HepG2 (cell line): ENCODE measurements at regions not wholly inside any gene's neighbourhood (a gene's known extent, or its start where the extent isn't known, plus 50 kb on each side); places are given as distances from the start of the nearest gene placed in this dataset.

Experiments
- DR1 ChIP-seq: sonication (generic); formaldehyde crosslinking; IDR thresholded peaks from 2 replicates; pipeline ENCODE4 v1.8.0; 2021; ENCODE audit warnings: mild to moderate bottlenecking, missing genetic modification reagents, inconsistent platforms
- KAT7 ChIP-seq: IDR thresholded peaks from 2 replicates; pipeline ENCODE4 v1.6.1; 2018; ENCODE audit warnings: borderline replicate concordance, missing compliant biosample characterization
- KIAA2018 ChIP-seq: sonication (generic); formaldehyde crosslinking; IDR thresholded peaks from 2 replicates; pipeline ENCODE4 v1.5.0; 2020; ENCODE audit warnings: mild to moderate bottlenecking, missing genetic modification reagents, borderline replicate concordance
- NR2F1 ChIP-seq, 2 experiments: fragments of 450-650 bp in 1 of 2; formaldehyde crosslinking in 1 of 2; IDR thresholded peaks; 2 replicates each; pipeline versions ENCODE4 v1.5.0 to v1.6.1; 2016 to 2020; ENCODE audit warnings: mild to moderate bottlenecking in 1 of 2, missing compliant biosample characterization in 1 of 2, missing genetic modification reagents in 1 of 2, moderate library complexity in 1 of 2
- PAWR ChIP-seq: sonication (generic); formaldehyde crosslinking; IDR thresholded peaks from 2 replicates; pipeline ENCODE4 v1.4.0; 2020; ENCODE audit warnings: missing genetic modification reagents, mild to moderate bottlenecking, borderline replicate concordance
- RFX3 ChIP-seq: IDR thresholded peaks from 2 replicates; pipeline ENCODE4 v1.6.1; 2016; ENCODE audit warnings: missing biosample characterization, missing genetic modification reagents
- SAP130 ChIP-seq: IDR thresholded peaks from 2 replicates; pipeline ENCODE4 v1.6.1; 2016; ENCODE audit warnings: low read depth
- SSRP1 ChIP-seq: IDR thresholded peaks from 2 replicates; pipeline ENCODE4 v1.6.1; 2016; ENCODE audit warnings: control low read depth
- THAP8 ChIP-seq: sonication (generic); formaldehyde crosslinking; IDR thresholded peaks from 2 replicates; pipeline ENCODE4 v1.5.1; 2020; ENCODE audit warnings: missing genetic modification reagents, mild to moderate bottlenecking, borderline replicate concordance
- ZNF609 ChIP-seq: sonication (generic); formaldehyde crosslinking; IDR thresholded peaks from 2 replicates; pipeline ENCODE4 v1.4.0; 2020; ENCODE audit warnings: mild to moderate bottlenecking, missing genetic modification reagents, borderline replicate concordance
- ZNF737 ChIP-seq: sonication (generic); formaldehyde crosslinking; IDR thresholded peaks from 2 replicates; pipeline ENCODE4 v1.5.0; 2020; ENCODE audit warnings: missing genetic modification reagents, mild to moderate bottlenecking, borderline replicate concordance
- ZNF891 ChIP-seq: sonication (generic); formaldehyde crosslinking; IDR thresholded peaks from 2 replicates; pipeline ENCODE4 v1.5.0; 2020; ENCODE audit warnings: mild to moderate bottlenecking, missing genetic modification reagents
- TF ChIP-seq, protein P1 (sequence below): sonication (generic); formaldehyde crosslinking; conservative IDR thresholded peaks from 2 replicates; pipeline ENCODE4 v1.8.0; 2022; ENCODE audit warnings: low read depth, missing genetic modification reagents
- TF ChIP-seq, protein P2 (sequence below): sonication (generic); formaldehyde crosslinking; conservative IDR thresholded peaks from 2 replicates; pipeline ENCODE4 v1.4.0; 2020; ENCODE audit warnings: missing genetic modification reagents

DNA sequence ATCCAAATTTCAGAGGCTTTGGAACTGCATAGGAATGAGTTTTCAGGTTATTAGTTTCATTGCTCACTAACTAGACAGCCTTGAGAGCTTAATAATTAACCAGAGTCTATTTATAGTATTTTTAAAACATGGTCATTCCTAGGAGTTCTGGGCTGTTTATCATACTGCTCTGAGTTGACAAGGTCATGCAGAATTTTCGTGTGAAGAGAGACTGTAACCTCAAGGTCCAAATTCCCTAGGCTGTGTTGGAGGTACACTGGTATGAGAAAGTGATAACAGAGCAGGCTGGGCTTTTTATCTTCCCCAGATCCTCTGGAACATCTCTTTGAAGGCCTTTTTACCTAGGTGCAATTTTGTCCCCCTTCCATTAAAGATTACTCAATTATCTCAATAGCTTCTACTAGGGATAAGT lies 736.3 kb downstream of the LTN1 start (continued):
- TF ChIP-seq ZNF609 (CRISPR knock-in tag) (peak; percentile 48; the same call in 1 of the 2 replicates), THAP8 (CRISPR knock-in tag) (no peak), NR2F1 (CRISPR knock-in tag; IDR thresholded peaks at IDR 0.05) (peak; percentile 60 to 87), KAT7 (CRISPR knock-in tag) (no peak; the same call in 1 of the 2 replicates), ZNF891 (CRISPR knock-in tag) (no peak), DR1 (CRISPR knock-in tag) (no peak), SSRP1 (no peak), KIAA2018 (CRISPR knock-in tag) (no peak), ZNF737 (CRISPR knock-in tag) (no peak), RFX3 (no peak; the same call in 1 of the 2 replicates), SAP130 (CRISPR knock-in tag) (peak; percentile 46; the same call in 1 of the 2 replicates), PAWR (no peak)
- TF ChIP-seq, protein P1, sequence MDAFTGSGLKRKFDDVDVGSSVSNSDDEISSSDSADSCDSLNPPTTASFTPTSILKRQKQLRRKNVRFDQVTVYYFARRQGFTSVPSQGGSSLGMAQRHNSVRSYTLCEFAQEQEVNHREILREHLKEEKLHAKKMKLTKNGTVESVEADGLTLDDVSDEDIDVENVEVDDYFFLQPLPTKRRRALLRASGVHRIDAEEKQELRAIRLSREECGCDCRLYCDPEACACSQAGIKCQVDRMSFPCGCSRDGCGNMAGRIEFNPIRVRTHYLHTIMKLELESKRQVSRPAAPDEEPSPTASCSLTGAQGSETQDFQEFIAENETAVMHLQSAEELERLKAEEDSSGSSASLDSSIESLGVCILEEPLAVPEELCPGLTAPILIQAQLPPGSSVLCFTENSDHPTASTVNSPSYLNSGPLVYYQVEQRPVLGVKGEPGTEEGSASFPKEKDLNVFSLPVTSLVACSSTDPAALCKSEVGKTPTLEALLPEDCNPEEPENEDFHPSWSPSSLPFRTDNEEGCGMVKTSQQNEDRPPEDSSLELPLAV (CRISPR knock-in tag): no peak
- TF ChIP-seq, protein P2, sequence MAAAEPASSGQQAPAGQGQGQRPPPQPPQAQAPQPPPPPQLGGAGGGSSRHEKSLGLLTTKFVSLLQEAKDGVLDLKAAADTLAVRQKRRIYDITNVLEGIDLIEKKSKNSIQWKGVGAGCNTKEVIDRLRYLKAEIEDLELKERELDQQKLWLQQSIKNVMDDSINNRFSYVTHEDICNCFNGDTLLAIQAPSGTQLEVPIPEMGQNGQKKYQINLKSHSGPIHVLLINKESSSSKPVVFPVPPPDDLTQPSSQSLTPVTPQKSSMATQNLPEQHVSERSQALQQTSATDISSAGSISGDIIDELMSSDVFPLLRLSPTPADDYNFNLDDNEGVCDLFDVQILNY (CRISPR knock-in tag): no peak
